GM12878 (cell line): ENCODE measurements at regions not wholly inside any gene's neighbourhood (a gene's known extent, or its start where the extent isn't known, plus 50 kb on each side); places are given as distances from the start of the nearest gene placed in this dataset.

ENCODE experiments used
- ATAC-seq: fragments of 200-7000 bp; cut with Tn5 transposase; 3 replicates; pipeline ENCODE4 v1.9.1; 2020; ENCODE audit warnings: mild to moderate bottlenecking, moderate library complexity
- BruUV-seq: library from RNA; stranded (reverse); fragments of 400-500 nt; replicated peaks from 2 replicates; lab custom pipeline; 2021; lab: Mats Ljungman, UMichigan
- CTCF ChIA-PET: fragments of 300-600 bp; sonication (Branson Sonifier 250); formaldehyde crosslinking; extraction: SDS; loops from one replicate; lab custom pipeline; 2021; ENCODE audit warnings: inconsistent platforms; lab: Yijun Ruan, JAX
- POLR2A ChIA-PET: fragments of 350-600 bp; formaldehyde crosslinking; extraction: SDS; loops from one replicate; lab custom pipeline; 2021; ENCODE audit warnings: inconsistent platforms; lab: Charles Lee
- RAD21 ChIA-PET: fragments of 300-600 bp; sonication (Branson Sonifier 250); formaldehyde crosslinking; loops from one replicate; lab custom pipeline; 2023; ENCODE audit warnings: antibody characterized with exemption; ENCODE audit not compliant: unreplicated experiment; lab: Charles Lee
- SMC1A ChIA-PET: fragments of 300-600 bp; sonication (Branson Sonifier 250); formaldehyde crosslinking; loops from one replicate; lab custom pipeline; 2023; ENCODE audit not compliant: unreplicated experiment, uncharacterized antibody; lab: Charles Lee
- DNase-seq: peaks from one replicate; pipeline ENCODE4 v3.0.0-alpha.2; 2011; ENCODE audit warnings: low read depth, low spot score
- FAIRE-seq: peaks from 3 replicates; lab custom pipeline; 2011; peaks lifted over from hg19 to GRCh38; lab: Jason Lieb, UNC
- H2AFZ ChIP-seq: 2 replicates; pipeline ENCODE4 v1.6.0; 2011; ENCODE audit warnings: low read depth, low read length, control low read depth; ENCODE audit not compliant: control insufficient read depth
- H3K27ac ChIP-seq: 2 replicates; pipeline ENCODE4 v1.5.1; 2011; ENCODE audit warnings: control low read depth; ENCODE audit not compliant: control insufficient read depth, insufficient read depth
- H3K27me3 ChIP-seq, 2 experiments: replicated peaks in 1 of 2; 2 replicates each; pipeline versions ENCODE4 v1.6.0 to v1.6.1; 2011; ENCODE audit warnings: low read length in 1 of 2; ENCODE audit not compliant: control insufficient read depth in 2 of 2, insufficient read depth in 2 of 2
- H3K36me3 ChIP-seq, 2 experiments: 2 replicates each; pipeline ENCODE4 v1.5.1; 2011; ENCODE audit warnings: low read length in 1 of 2; ENCODE audit not compliant: control insufficient read depth in 2 of 2, insufficient read depth in 2 of 2
- H3K4me1 ChIP-seq: 2 replicates; pipeline ENCODE4 v1.6.1; 2011; ENCODE audit warnings: mild to moderate bottlenecking, low read length, moderate library complexity, mixed read lengths; ENCODE audit not compliant: control insufficient read depth, insufficient read depth
- H3K4me2 ChIP-seq: 2 replicates; pipeline ENCODE4 v1.6.0; 2011; ENCODE audit warnings: control low read depth; ENCODE audit not compliant: control insufficient read depth, insufficient read depth
- H3K4me3 ChIP-seq: fragments of 200-600 bp; sonication (generic); 2 replicates; pipeline ENCODE4 v1.5.1; 2016
- H3K79me2 ChIP-seq: 2 replicates; pipeline ENCODE4 v1.6.0; 2011; ENCODE audit warnings: low read length; ENCODE audit not compliant: control insufficient read depth, insufficient read depth
- H3K9ac ChIP-seq: 2 replicates; pipeline ENCODE4 v1.8.0; 2011; ENCODE audit warnings: low read length, control low read depth, mixed read lengths; ENCODE audit not compliant: control insufficient read depth, insufficient read depth
- H3K9me3 ChIP-seq: replicated peaks from 3 replicates; pipeline ENCODE4 v1.5.1; 2011; ENCODE audit warnings: mild to moderate bottlenecking, low read length; ENCODE audit not compliant: control insufficient read depth, insufficient read depth
- H4K20me1 ChIP-seq: 2 replicates; pipeline ENCODE4 v1.6.0; 2011; ENCODE audit not compliant: control insufficient read depth, insufficient read depth
- BCL3 ChIP-seq: IDR thresholded peaks from 2 replicates; pipeline ENCODE4 v1.6.1; 2011; ENCODE audit warnings: borderline replicate concordance, low read depth, mild to moderate bottlenecking, moderate library complexity, low read length; ENCODE audit not compliant: insufficient read depth, poor library complexity, severe bottlenecking
- BRCA1 ChIP-seq: IDR thresholded peaks from 2 replicates; pipeline ENCODE4 v1.6.1; 2011; ENCODE audit warnings: low read depth, low read length, improper control_type of control experiment
- CBX3 ChIP-seq: fragments of 200-600 bp; sonication (generic); IDR thresholded peaks from 2 replicates; pipeline ENCODE4 v1.6.1; 2016; ENCODE audit warnings: low read depth, borderline replicate concordance
- CEBPB ChIP-seq, 2 experiments: fragments of 150-350 bp in 1 of 2; IDR thresholded peaks; 2 replicates each; pipeline ENCODE4 v1.6.1; 2012 to 2014; ENCODE audit warnings: low read depth in 2 of 2, low read length in 2 of 2, borderline replicate concordance in 1 of 2, inconsistent platforms in 1 of 2
- CHD1 ChIP-seq: IDR thresholded peaks from 2 replicates; pipeline ENCODE4 v1.6.1; 2012; ENCODE audit warnings: low read depth, low read length, improper control_type of control experiment
- CTCF ChIP-seq, 3 experiments: IDR thresholded peaks in 2 of 3; conservative IDR thresholded peaks in 1 of 3; 2 replicates each; pipeline ENCODE4 v1.5.1; 2011; ENCODE audit warnings: low read depth in 3 of 3, low read length in 3 of 3, mild to moderate bottlenecking in 3 of 3, control low read depth in 2 of 3, moderate library complexity in 2 of 3, inconsistent platforms in 1 of 3, mixed read lengths in 1 of 3; ENCODE audit not compliant: control insufficient read depth in 2 of 3, insufficient read depth in 1 of 3; ENCODE audit errors: extremely low read depth in 1 of 3
- CUX1 ChIP-seq: IDR thresholded peaks from 2 replicates; pipeline ENCODE4 v1.6.1; 2012; ENCODE audit warnings: improper control_type of control experiment, low read depth, low read length; ENCODE audit not compliant: insufficient replicate concordance
- DPF2 ChIP-seq: fragments of 450-650 bp; IDR thresholded peaks from 2 replicates; pipeline ENCODE4 v1.6.1; 2017; ENCODE audit warnings: mild to moderate bottlenecking
- FOS ChIP-seq: IDR thresholded peaks from 3 replicates; pipeline ENCODE4 v1.6.1; 2011; ENCODE audit warnings: borderline replicate concordance; ENCODE audit not compliant: insufficient read length; ENCODE audit errors: extremely low read depth
- FOXK2 ChIP-seq: fragments of 450-650 bp; IDR thresholded peaks from 2 replicates; pipeline ENCODE4 v1.6.1; 2017; ENCODE audit warnings: mild to moderate bottlenecking, moderate library complexity
- GATAD2B ChIP-seq: fragments of 450-650 bp; conservative IDR thresholded peaks from 2 replicates; pipeline ENCODE4 v1.6.1; 2017; ENCODE audit warnings: low read depth, mild to moderate bottlenecking, moderate library complexity
- IRF4 ChIP-seq: IDR thresholded peaks from 2 replicates; pipeline ENCODE4 v1.6.1; 2011; ENCODE audit warnings: low read depth, low read length
- NFYA ChIP-seq: IDR thresholded peaks from 2 replicates; pipeline ENCODE4 v1.6.1; 2011; ENCODE audit warnings: low read depth, mild to moderate bottlenecking, low read length, improper control_type of control experiment, borderline replicate concordance
- RAD51 ChIP-seq: fragments of 450-650 bp; IDR thresholded peaks from 2 replicates; pipeline ENCODE4 v1.6.1; 2016; ENCODE audit warnings: moderate library complexity, mild to moderate bottlenecking, inconsistent platforms
- RBBP5 ChIP-seq: fragments of 200-600 bp; sonication (generic); conservative IDR thresholded peaks from 2 replicates; pipeline ENCODE4 v1.6.1; 2016
- ZNF217 ChIP-seq: fragments of 450-650 bp; IDR thresholded peaks from 2 replicates; pipeline ENCODE4 v1.6.1; 2017; ENCODE audit warnings: antibody characterized with exemption, mild to moderate bottlenecking
- WGBS: methylation state at CpG from one replicate; pipeline ENCODE4 v1.1.6; 2016; ENCODE audit warnings: low lambda C conversion rate; ENCODE audit not compliant: insufficient replicate concordance, insufficient coverage; ENCODE audit errors: missing lambda C conversion rate; 5-methylcytosine and 5-hydroxymethylcytosine counted together
- in situ Hi-C: fragments of 300-500 bp; cut with MboI; formaldehyde crosslinking; loops from 9 replicates; pipeline ENCODE4 v1.14.3; 2018; ENCODE audit warnings: mixed read lengths
- intact Hi-C: fragments of 100-400 bp; cut with micrococcal nuclease; formaldehyde crosslinking; loops from one replicate; pipeline ENCODE4 v1.14.2; 2022; ENCODE audit not compliant: unreplicated experiment

- Histone ChIP-seq H3K36me3 (no peaks in the 10 kb centered on the region), H3K79me2 (no peaks in the 10 kb centered on the region), H3K4me3 (no peak overlapping the region), H4K20me1 (no peaks in the 10 kb centered on the region), H3K9me3 (no peaks in the 10 kb centered on the region), H3K27me3 (no peaks in the 10 kb centered on the region), H3K9ac (no peak overlapping the region), H3K4me2 (no peak overlapping the region), H3K27ac (no peak overlapping the region), H2AFZ (no peak overlapping the region), H3K4me1 (no peaks in the 10 kb centered on the region)
- 82% methylated on average over 5 of the region's 5 CpGs for WGBS
- SMC1A ChIA-PET, result no interaction called here
- RAD21 ChIA-PET, result no interaction called here
- POLR2A ChIA-PET, result no interaction called here
- BruUV-seq, result no TSS peak
- no peak for FAIRE-seq
- in situ Hi-C loops (no loop called here), intact Hi-C loops (no loop called here)
- CTCF ChIA-PET, result no interaction called here
- DNase-seq, result no peak
- no peak for ATAC-seq
- TF ChIP-seq RAD51 (no peak), NFYA (no peak), CEBPB (IDR thresholded peaks at IDR 0.05; ENCODE audit: borderline replicate concordance in 1 of 2, low read depth in 2 of 2, low read length in 2 of 2) (no peak), BCL3 (no peak), IRF4 (no peak), FOXK2 (no peak), DPF2 (no peak), GATAD2B (no peak), CTCF (IDR thresholded peaks at IDR 0.05 in 2 of 3, conservative IDR thresholded peaks at IDR 0.05 in 1 of 3; ENCODE audit: control insufficient read depth in 2 of 3, extremely low read depth in 1 of 3, insufficient read depth in 1 of 3, low read depth in 3 of 3, low read length in 3 of 3) (no peak), CHD1 (no peak), FOS (no peak), CUX1 (no peak), ZNF217 (no peak), CBX3 (no peak), RBBP5 (no peak), BRCA1 (no peak)
Measured at GRCh38 chr4:32032136-32032672, 1312.0 kb downstream of the PCDH7 start.
